A549 (cell line): ENCODE measurements at regions not wholly inside any gene's neighbourhood (a gene's known extent, or its start where the extent isn't known, plus 50 kb on each side); places are given as distances from the start of the nearest gene placed in this dataset.
A peak's percentile ranks its signal among the peaks of the same experiment; 100 is the strongest.

ENCODE experiments used
- ATAC-seq, 2 experiments: fragments of 200-7000 bp in 1 of 2; fragments of >200 bp in 1 of 2; cut with Nextera tagmentation in 1 of 2; cut with Tn5 transposase in 1 of 2; 3 replicates each; pipeline versions ENCODE4 v1.8.0 to v1.9.1; 2018 to 2020; ENCODE audit warnings: mild to moderate bottlenecking in 1 of 2, moderate library complexity in 1 of 2
- CTCF ChIA-PET: fragments of 300-600 bp; sonication (Branson Sonifier 250); formaldehyde crosslinking; extraction: SDS; loops from one replicate; lab custom pipeline; 2021; ENCODE audit warnings: antibody characterized with exemption, inconsistent platforms; lab: Yijun Ruan, JAX
- POLR2A ChIA-PET: fragments of 350-600 bp; formaldehyde crosslinking; extraction: SDS; loops from one replicate; lab custom pipeline; 2021; ENCODE audit warnings: antibody characterized with exemption, inconsistent platforms; lab: Yijun Ruan, JAX
- DNase-seq, 2 experiments: peaks; one replicate each; pipeline versions ENCODE4 v3.0.0 to v3.0.0-alpha.2; 2011 to 2016; ENCODE audit warnings: low read depth in 1 of 2, low spot score in 1 of 2
- FAIRE-seq: peaks from 2 replicates; lab custom pipeline; 2011; peaks lifted over from hg19 to GRCh38; lab: Jason Lieb, UNC
- H3K27ac ChIP-seq, 2 experiments: fragments of >200 bp; sonication (Bioruptor Twin); formaldehyde crosslinking; 3 replicates each; pipeline ENCODE4 v1.5.1; 2016 to 2017
- H3K4me1 ChIP-seq: fragments of >200 bp; sonication (Bioruptor Twin); formaldehyde crosslinking; 3 replicates; pipeline ENCODE4 v1.6.1; 2016
- H3K4me2 ChIP-seq: fragments of >200 bp; sonication (Bioruptor Twin); formaldehyde crosslinking; 3 replicates; pipeline ENCODE4 v1.6.1; 2016
- H3K4me3 ChIP-seq: fragments of >200 bp; sonication (Bioruptor Twin); formaldehyde crosslinking; 3 replicates; pipeline ENCODE4 v1.5.1; 2016
- H3K9me3 ChIP-seq: fragments of >200 bp; sonication (Bioruptor Twin); formaldehyde crosslinking; 3 replicates; pipeline ENCODE4 v1.6.1; 2016
- BHLHE40 ChIP-seq: IDR thresholded peaks from 2 replicates; pipeline ENCODE4 v1.6.1; 2012; ENCODE audit warnings: low read depth, low read length, inconsistent platforms
- CBX8 ChIP-seq: fragments of 200-600 bp; sonication (generic); IDR thresholded peaks from 2 replicates; pipeline ENCODE4 v1.6.1; 2016
- CEBPB ChIP-seq, 2 experiments: fragments of >200 bp in 1 of 2; sonication (Bioruptor Twin) in 1 of 2; formaldehyde crosslinking in 1 of 2; IDR thresholded peaks; 2 replicates each; pipeline ENCODE4 v1.6.1; 2012 to 2016
- EHMT2 ChIP-seq: fragments of 200-600 bp; sonication (generic); IDR thresholded peaks from 2 replicates; pipeline ENCODE4 v1.6.1; 2016; ENCODE audit warnings: antibody characterized with exemption, low read depth, mild to moderate bottlenecking, moderate library complexity
- FOSB ChIP-seq: fragments of 250-450 bp; sonication (Bioruptor Pico); IDR thresholded peaks from 2 replicates; pipeline ENCODE4 v1.5.0; 2020; ENCODE audit warnings: mild to moderate bottlenecking, moderate library complexity
- FOXS1 ChIP-seq: fragments of 250-450 bp; sonication (Bioruptor Pico); IDR thresholded peaks from 2 replicates; pipeline ENCODE4 v1.5.0; 2020; ENCODE audit warnings: mild to moderate bottlenecking, moderate library complexity
- HOXA7 ChIP-seq: fragments of 250-450 bp; sonication (Bioruptor Pico); IDR thresholded peaks from 2 replicates; pipeline ENCODE4 v1.5.0; 2020; ENCODE audit warnings: mild to moderate bottlenecking, moderate library complexity
- KDM5A ChIP-seq: fragments of 200-600 bp; sonication (generic); IDR thresholded peaks from 2 replicates; pipeline ENCODE4 v1.6.1; 2016; ENCODE audit warnings: antibody characterized with exemption, mild to moderate bottlenecking
- MAFK ChIP-seq: fragments of 450-650 bp; IDR thresholded peaks from 2 replicates; pipeline ENCODE4 v1.6.1; 2014; ENCODE audit not compliant: partially characterized antibody
- MAZ ChIP-seq: fragments of 150-350 bp; IDR thresholded peaks from 2 replicates; pipeline ENCODE4 v1.6.1; 2014; ENCODE audit warnings: antibody characterized with exemption, low read depth, low read length, borderline replicate concordance
- MYC ChIP-seq: IDR thresholded peaks from 2 replicates; pipeline ENCODE4 v1.6.1; 2012; ENCODE audit warnings: mild to moderate bottlenecking, inconsistent platforms, low read length, improper control_type of control experiment, borderline replicate concordance
- NFE2L2 ChIP-seq: fragments of 150-350 bp; conservative IDR thresholded peaks from 2 replicates; pipeline ENCODE4 v1.6.1; 2014; ENCODE audit warnings: low read length
- NPAS2 ChIP-seq: fragments of 250-450 bp; sonication (Bioruptor Pico); IDR thresholded peaks from 2 replicates; pipeline ENCODE4 v1.8.0; 2022; ENCODE audit warnings: mild to moderate bottlenecking, moderate library complexity, borderline replicate concordance
- PHF8 ChIP-seq: fragments of 200-600 bp; sonication (generic); IDR thresholded peaks from 2 replicates; pipeline ENCODE4 v1.6.1; 2016; ENCODE audit warnings: low read depth, mild to moderate bottlenecking, antibody characterized with exemption, moderate library complexity, borderline replicate concordance
- POLR2A ChIP-seq: IDR thresholded peaks from 2 replicates; pipeline ENCODE4 v1.6.1; 2012; ENCODE audit warnings: mild to moderate bottlenecking, low read length
- RAD21 ChIP-seq, 2 experiments: fragments of >200 bp in 1 of 2; sonication (Bioruptor Twin) in 1 of 2; formaldehyde crosslinking in 1 of 2; IDR thresholded peaks in 1 of 2; conservative IDR thresholded peaks in 1 of 2; 2 replicates in 1 of 2; 3 replicates in 1 of 2; pipeline ENCODE4 v1.6.1; 2012 to 2018; ENCODE audit warnings: inconsistent platforms in 1 of 2
- RFX5 ChIP-seq: fragments of 450-650 bp; IDR thresholded peaks from 2 replicates; pipeline ENCODE4 v1.7.1; 2014; ENCODE audit warnings: antibody characterized with exemption, mild to moderate bottlenecking, moderate library complexity
- RNF2 ChIP-seq: fragments of 200-600 bp; sonication (generic); IDR thresholded peaks from 2 replicates; pipeline ENCODE4 v1.6.1; 2016; ENCODE audit warnings: low read depth, mild to moderate bottlenecking, antibody characterized with exemption, moderate library complexity, borderline replicate concordance
- SREBF2 ChIP-seq: fragments of 450-650 bp; IDR thresholded peaks from 2 replicates; pipeline ENCODE4 v1.6.1; 2014; ENCODE audit warnings: mild to moderate bottlenecking, moderate library complexity
- ZC3H11A ChIP-seq: fragments of 450-650 bp; IDR thresholded peaks from 2 replicates; pipeline ENCODE4 v1.6.1; 2014; ENCODE audit warnings: antibody characterized with exemption, mild to moderate bottlenecking
- WGBS: methylation state at CpG from one replicate; pipeline ENCODE4 v1.1.6; 2017; ENCODE audit errors: missing lambda C conversion rate; 5-methylcytosine and 5-hydroxymethylcytosine counted together
- TF ChIP-seq, protein P1 (sequence below): fragments of 200-600 bp; sonication (generic); IDR thresholded peaks from 2 replicates; pipeline ENCODE4 v1.6.1; 2016; ENCODE audit warnings: antibody characterized with exemption, mild to moderate bottlenecking, moderate library complexity
- TF ChIP-seq, protein P2 (sequence below): IDR thresholded peaks from 2 replicates; pipeline ENCODE4 v1.6.1; 2012
- TF ChIP-seq, protein P3 (sequence below): IDR thresholded peaks from 2 replicates; pipeline ENCODE4 v1.6.1; 2012
- TF ChIP-seq, protein P4 (sequence below): fragments of >200 bp; sonication (Bioruptor Twin); formaldehyde crosslinking; IDR thresholded peaks from 3 replicates; pipeline ENCODE4 v1.6.1; 2016
- TF ChIP-seq, protein P5 (sequence below): fragments of 150-350 bp; IDR thresholded peaks from 2 replicates; pipeline ENCODE4 v1.6.1; 2014; ENCODE audit warnings: low read depth, mild to moderate bottlenecking, low read length

DNA sequence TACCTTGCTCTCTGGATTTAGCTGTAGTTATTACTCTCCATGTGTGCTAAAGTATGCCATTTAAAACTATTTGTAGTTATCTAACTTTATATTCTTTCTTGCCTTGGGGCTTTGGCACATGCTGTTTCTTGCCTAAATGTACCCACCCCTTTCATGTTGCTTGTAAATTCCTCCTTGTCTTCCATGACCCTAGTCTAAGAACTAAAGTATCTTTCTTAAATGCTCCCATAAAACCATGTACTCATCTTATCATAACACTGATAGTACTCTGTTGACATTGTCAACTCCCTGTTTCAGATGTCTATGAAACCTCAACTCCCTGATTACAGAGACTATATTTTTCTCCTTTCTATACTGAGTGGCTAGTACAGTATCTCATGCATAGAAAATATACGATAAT lies 564.9 kb upstream of the IRAK1BP1 start:
- DNase-seq (no peak), FAIRE-seq (no peak), ATAC-seq (no peak)
- H3K4me2 ChIP-seq, result no peak overlapping the region
- no peak overlapping the region for H3K27ac ChIP-seq
- ChIA-PET POLR2A (no interaction called here), CTCF (no interaction called here)
- H3K4me3 ChIP-seq, result no peak overlapping the region
- no peaks in the 10 kb centered on the region for H3K4me1 ChIP-seq
- WGBS, result 7% methylated on average over 1 of the region's 1 CpG
- no peaks in the 10 kb centered on the region for H3K9me3 ChIP-seq
- TF ChIP-seq EHMT2, result no peak
- TF ChIP-seq, protein P1, sequence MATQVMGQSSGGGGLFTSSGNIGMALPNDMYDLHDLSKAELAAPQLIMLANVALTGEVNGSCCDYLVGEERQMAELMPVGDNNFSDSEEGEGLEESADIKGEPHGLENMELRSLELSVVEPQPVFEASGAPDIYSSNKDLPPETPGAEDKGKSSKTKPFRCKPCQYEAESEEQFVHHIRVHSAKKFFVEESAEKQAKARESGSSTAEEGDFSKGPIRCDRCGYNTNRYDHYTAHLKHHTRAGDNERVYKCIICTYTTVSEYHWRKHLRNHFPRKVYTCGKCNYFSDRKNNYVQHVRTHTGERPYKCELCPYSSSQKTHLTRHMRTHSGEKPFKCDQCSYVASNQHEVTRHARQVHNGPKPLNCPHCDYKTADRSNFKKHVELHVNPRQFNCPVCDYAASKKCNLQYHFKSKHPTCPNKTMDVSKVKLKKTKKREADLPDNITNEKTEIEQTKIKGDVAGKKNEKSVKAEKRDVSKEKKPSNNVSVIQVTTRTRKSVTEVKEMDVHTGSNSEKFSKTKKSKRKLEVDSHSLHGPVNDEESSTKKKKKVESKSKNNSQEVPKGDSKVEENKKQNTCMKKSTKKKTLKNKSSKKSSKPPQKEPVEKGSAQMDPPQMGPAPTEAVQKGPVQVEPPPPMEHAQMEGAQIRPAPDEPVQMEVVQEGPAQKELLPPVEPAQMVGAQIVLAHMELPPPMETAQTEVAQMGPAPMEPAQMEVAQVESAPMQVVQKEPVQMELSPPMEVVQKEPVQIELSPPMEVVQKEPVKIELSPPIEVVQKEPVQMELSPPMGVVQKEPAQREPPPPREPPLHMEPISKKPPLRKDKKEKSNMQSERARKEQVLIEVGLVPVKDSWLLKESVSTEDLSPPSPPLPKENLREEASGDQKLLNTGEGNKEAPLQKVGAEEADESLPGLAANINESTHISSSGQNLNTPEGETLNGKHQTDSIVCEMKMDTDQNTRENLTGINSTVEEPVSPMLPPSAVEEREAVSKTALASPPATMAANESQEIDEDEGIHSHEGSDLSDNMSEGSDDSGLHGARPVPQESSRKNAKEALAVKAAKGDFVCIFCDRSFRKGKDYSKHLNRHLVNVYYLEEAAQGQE, result no peak
- TF ChIP-seq FOSB (CRISPR knock-in tag), result no peak
- TF ChIP-seq, protein P2, sequence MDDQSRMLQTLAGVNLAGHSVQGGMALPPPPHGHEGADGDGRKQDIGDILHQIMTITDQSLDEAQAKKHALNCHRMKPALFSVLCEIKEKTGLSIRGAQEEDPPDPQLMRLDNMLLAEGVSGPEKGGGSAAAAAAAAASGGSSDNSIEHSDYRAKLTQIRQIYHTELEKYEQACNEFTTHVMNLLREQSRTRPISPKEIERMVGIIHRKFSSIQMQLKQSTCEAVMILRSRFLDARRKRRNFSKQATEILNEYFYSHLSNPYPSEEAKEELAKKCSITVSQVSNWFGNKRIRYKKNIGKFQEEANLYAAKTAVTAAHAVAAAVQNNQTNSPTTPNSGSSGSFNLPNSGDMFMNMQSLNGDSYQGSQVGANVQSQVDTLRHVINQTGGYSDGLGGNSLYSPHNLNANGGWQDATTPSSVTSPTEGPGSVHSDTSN, result no peak
- no peak for TF ChIP-seq RFX5
- TF ChIP-seq, protein P3, sequence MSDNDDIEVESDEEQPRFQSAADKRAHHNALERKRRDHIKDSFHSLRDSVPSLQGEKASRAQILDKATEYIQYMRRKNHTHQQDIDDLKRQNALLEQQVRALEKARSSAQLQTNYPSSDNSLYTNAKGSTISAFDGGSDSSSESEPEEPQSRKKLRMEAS, result no peak
- TF ChIP-seq NPAS2 (CRISPR knock-in tag), result no peak
- TF ChIP-seq RAD21 (conservative IDR thresholded peaks at IDR 0.05 in 1 of 2, IDR thresholded peaks at IDR 0.05 in 1 of 2), result no peak
- no peak for TF ChIP-seq MYC

DNA sequence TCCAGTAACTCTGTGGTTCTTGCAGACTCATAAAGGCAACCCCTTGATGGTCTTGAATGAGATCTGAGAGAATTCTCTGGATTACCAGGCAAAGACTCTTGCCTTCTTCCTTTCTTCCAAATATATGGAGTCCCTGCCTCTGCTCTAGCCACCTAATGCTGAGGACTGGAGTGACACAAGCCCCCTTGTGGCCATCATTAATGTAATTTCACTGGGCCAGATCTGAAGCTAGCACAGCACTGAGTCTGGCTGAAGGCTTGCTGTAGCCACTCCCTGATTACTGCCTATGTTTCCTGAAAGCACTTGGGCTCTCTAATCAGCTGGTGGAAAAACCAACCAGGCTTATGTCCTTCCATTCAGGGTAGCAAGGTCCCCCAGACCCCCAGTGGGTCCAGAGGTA lies 559.3 kb upstream of the IRAK1BP1 start:
- Histone ChIP-seq H3K9me3 (no peaks in the 10 kb centered on the region), H3K4me1 (no peaks in the 10 kb centered on the region), H3K4me3 (no peak overlapping the region), H3K4me2 (no peak overlapping the region), H3K27ac (no peak overlapping the region)
- TF ChIP-seq ZC3H11A (no peak), FOXS1 (CRISPR knock-in tag) (no peak), NFE2L2 (no peak), POLR2A (no peak), BHLHE40 (no peak), CEBPB (IDR thresholded peaks at IDR 0.05) (no peak), MYC (no peak), KDM5A (no peak), MAZ (no peak), CBX8 (no peak), MAFK (no peak), SREBF2 (no peak)
- DNase-seq (peak in 1 of 2 experiments; percentile 2), ATAC-seq (peak in 1 of 2 experiments; percentile 31; a peak in 1 of 6 replicates), FAIRE-seq (no peak)
- POLR2A ChIA-PET, result no interaction called here
- CTCF ChIA-PET, result no interaction called here

DNA sequence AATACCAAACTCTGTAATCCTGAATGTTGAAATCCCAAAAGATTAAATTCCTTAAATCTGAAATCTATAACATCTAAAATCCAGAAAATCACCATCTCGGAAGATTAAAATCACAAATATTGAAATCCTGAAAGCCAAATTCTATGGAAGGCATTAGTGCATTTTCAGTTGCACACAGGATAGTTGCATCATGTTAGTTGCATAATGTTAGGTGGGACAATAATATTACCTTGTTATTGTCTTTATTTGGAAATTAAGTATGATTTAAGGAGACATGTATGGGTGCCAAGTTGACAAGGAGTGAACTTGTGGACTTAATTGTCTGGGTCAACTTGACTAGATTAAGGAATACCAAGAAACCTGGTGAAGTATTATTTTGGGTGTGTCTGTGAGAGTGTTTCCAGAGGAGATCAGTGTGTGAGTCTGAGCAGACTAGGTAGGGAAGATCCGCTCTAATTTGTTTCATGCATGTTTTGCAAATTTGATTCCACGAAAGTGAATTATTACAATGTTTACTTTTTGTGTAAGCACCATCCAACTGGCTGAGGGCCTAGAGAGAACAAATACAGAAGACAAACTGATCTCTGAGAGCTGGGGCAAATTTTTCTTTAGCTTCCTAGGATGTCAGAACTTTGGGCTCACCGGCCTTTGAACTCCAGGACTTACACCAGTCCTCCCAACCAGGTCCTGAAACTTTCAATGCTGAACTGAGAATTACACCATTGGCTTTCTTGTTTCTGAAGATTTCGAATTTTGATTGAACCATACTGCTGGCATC lies 545.1 kb upstream of the IRAK1BP1 start:
- Histone ChIP-seq H3K4me1 (no peaks in the 10 kb centered on the region), H3K27ac (no peak overlapping the region), H3K4me3 (no peak overlapping the region), H3K9me3 (no peaks in the 10 kb centered on the region), H3K4me2 (no peak overlapping the region)
- ATAC-seq (no peak), FAIRE-seq (no peak), DNase-seq (no peak)
- 31% methylated on average over 5 of the region's 5 CpGs for WGBS
- ChIA-PET POLR2A (no interaction called here), CTCF (no interaction called here)
- TF ChIP-seq CBX8 (no peak), MAZ (no peak), BHLHE40 (no peak), HOXA7 (CRISPR knock-in tag) (no peak), PHF8 (no peak), RNF2 (no peak), SREBF2 (no peak)
- TF ChIP-seq, protein P2, result no peak
- TF ChIP-seq, protein P4, sequence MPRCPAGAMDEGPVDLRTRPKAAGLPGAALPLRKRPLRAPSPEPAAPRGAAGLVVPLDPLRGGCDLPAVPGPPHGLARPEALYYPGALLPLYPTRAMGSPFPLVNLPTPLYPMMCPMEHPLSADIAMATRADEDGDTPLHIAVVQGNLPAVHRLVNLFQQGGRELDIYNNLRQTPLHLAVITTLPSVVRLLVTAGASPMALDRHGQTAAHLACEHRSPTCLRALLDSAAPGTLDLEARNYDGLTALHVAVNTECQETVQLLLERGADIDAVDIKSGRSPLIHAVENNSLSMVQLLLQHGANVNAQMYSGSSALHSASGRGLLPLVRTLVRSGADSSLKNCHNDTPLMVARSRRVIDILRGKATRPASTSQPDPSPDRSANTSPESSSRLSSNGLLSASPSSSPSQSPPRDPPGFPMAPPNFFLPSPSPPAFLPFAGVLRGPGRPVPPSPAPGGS, result no peak
- TF ChIP-seq, protein P5, sequence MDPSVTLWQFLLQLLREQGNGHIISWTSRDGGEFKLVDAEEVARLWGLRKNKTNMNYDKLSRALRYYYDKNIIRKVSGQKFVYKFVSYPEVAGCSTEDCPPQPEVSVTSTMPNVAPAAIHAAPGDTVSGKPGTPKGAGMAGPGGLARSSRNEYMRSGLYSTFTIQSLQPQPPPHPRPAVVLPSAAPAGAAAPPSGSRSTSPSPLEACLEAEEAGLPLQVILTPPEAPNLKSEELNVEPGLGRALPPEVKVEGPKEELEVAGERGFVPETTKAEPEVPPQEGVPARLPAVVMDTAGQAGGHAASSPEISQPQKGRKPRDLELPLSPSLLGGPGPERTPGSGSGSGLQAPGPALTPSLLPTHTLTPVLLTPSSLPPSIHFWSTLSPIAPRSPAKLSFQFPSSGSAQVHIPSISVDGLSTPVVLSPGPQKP, result no peak
